ENCODE measurements at regions not wholly inside any gene's neighbourhood (a gene's known extent, or its start where the extent isn't known, plus 50 kb on each side); places are given as distances from the start of the nearest gene placed in this dataset.

DNA sequence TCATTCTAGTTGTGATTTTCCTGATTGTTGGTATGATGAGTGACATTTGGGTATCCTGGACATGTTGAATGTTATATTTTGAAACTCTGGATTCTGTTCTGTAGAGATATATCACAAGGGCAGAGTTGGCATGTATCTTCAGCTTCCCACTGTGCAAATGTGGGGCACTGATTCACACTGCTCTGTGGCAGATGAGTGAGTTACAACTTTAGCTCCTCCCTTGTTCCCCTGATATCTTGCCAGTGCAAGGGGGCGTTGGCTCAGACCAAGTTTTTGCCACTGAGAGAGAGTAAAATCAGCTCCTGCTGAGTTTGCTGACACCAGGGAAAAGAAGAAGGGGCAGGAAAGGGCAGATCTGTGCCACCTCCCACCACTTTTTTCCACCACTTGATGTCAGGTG, 199.6 kb upstream of the MMADHC start:
- WGBS, 5 donors: 22 to 63% (median 53%) methylated on average over 1 of the region's 1 CpG
- no peak for TF ChIP-seq POLR2AphosphoS5 (IDR thresholded peaks at IDR 0.05)
- no peak for TF ChIP-seq POLR2A (IDR thresholded peaks at IDR 0.05)
- TF ChIP-seq, protein P1, sequence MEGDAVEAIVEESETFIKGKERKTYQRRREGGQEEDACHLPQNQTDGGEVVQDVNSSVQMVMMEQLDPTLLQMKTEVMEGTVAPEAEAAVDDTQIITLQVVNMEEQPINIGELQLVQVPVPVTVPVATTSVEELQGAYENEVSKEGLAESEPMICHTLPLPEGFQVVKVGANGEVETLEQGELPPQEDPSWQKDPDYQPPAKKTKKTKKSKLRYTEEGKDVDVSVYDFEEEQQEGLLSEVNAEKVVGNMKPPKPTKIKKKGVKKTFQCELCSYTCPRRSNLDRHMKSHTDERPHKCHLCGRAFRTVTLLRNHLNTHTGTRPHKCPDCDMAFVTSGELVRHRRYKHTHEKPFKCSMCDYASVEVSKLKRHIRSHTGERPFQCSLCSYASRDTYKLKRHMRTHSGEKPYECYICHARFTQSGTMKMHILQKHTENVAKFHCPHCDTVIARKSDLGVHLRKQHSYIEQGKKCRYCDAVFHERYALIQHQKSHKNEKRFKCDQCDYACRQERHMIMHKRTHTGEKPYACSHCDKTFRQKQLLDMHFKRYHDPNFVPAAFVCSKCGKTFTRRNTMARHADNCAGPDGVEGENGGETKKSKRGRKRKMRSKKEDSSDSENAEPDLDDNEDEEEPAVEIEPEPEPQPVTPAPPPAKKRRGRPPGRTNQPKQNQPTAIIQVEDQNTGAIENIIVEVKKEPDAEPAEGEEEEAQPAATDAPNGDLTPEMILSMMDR (IDR thresholded peaks at IDR 0.05 in 8 of 11, conservative IDR thresholded peaks at IDR 0.05 in 3 of 11): no peak
- peaks cover 0 to 6% (median 0%) of the 10 kb centered on the region in 8 donors for H3K9me3 ChIP-seq
- intact Hi-C loops (cut with DNase I; ENCODE audit: low total_unique reads): no loop called here
- H3K27me3 ChIP-seq (replicated peaks in 1 of 7): no peaks in the 10 kb centered on the region
- no peaks in the 10 kb centered on the region for H3K4me1 ChIP-seq
- DNase-seq: no peak
- H3K4me3 ChIP-seq: no peak overlapping the region
- H3K36me3 ChIP-seq: no peaks in the 10 kb centered on the region
- no peak overlapping the region for H3K27ac ChIP-seq

DNA sequence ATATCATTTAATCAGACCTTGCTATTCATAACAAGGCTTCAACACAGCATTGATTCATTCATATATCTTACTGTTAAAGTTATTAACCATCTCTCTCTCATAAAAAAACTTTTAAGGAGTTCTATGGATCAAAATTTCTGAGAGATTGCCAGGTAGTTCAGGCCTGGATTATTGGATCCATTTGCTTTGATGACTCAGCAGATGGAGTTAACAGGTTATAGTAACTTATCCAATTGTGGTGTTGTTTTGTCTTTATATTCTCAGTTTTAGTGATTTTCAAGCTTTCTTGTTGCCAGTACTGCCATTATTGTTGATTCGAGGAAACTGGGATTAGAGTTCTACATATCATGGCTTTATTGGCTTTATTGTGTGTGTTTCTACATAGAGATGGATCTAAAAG, 195.7 kb upstream of the MMADHC start:
- no peak overlapping the region for H3K27ac ChIP-seq
- no peak overlapping the region for H3K4me3 ChIP-seq
- no peaks in the 10 kb centered on the region for H3K36me3 ChIP-seq
- peaks cover 0 to 4% (median 0%) of the 10 kb centered on the region in 8 donors for H3K9me3 ChIP-seq
- intact Hi-C loops (cut with DNase I; ENCODE audit: low total_unique reads): no loop called here
- no peaks in the 10 kb centered on the region for H3K27me3 ChIP-seq (replicated peaks in 1 of 7)
- TF ChIP-seq POLR2AphosphoS5 (IDR thresholded peaks at IDR 0.05) (no peak), POLR2A (IDR thresholded peaks at IDR 0.05) (no peak)
- TF ChIP-seq, protein P1 (IDR thresholded peaks at IDR 0.05 in 8 of 11, conservative IDR thresholded peaks at IDR 0.05 in 3 of 11): no peak
- DNase-seq: no peak
- WGBS, 5 donors: 75 to 93% (median 85%) methylated on average over 1 of the region's 1 CpG
- H3K4me1 ChIP-seq: no peaks in the 10 kb centered on the region

GRCh38 chr2:149782572-149782971, 195.0 kb upstream of the MMADHC start:
- WGBS, 5 donors: 71 to 96% (median 79%) methylated on average over 1 of the region's 1 CpG
- TF ChIP-seq POLR2A (IDR thresholded peaks at IDR 0.05) (no peak), POLR2AphosphoS5 (IDR thresholded peaks at IDR 0.05) (no peak)
- TF ChIP-seq, protein P1 (IDR thresholded peaks at IDR 0.05 in 8 of 11, conservative IDR thresholded peaks at IDR 0.05 in 3 of 11): no peak
- peaks cover 0 to 4% (median 0%) of the 10 kb centered on the region in 8 donors for H3K9me3 ChIP-seq

GRCh38 chr2:149781263-149781808, 193.8 kb upstream of the MMADHC start:
- no peaks in the 10 kb centered on the region for H3K27me3 ChIP-seq (replicated peaks in 1 of 7)
- intact Hi-C loops (cut with DNase I; ENCODE audit: low total_unique reads): no loop called here
- no peak for DNase-seq
- H3K4me1 ChIP-seq: no peaks in the 10 kb centered on the region
- no peak overlapping the region for H3K4me3 ChIP-seq
- WGBS, 5 donors: 54 to 88% (median 82%) methylated on average over 1 of the region's 1 CpG
- TF ChIP-seq POLR2AphosphoS5 (IDR thresholded peaks at IDR 0.05): no peak
- TF ChIP-seq, protein P1 (IDR thresholded peaks at IDR 0.05 in 8 of 11, conservative IDR thresholded peaks at IDR 0.05 in 3 of 11): no peak
- TF ChIP-seq POLR2A (IDR thresholded peaks at IDR 0.05): no peak
- H3K36me3 ChIP-seq: no peaks in the 10 kb centered on the region
- H3K9me3 ChIP-seq: peaks cover 0 to 4% (median 0%) of the 10 kb centered on the region in 8 donors
- no peak overlapping the region for H3K27ac ChIP-seq

More at GRCh38 chr2:149782572-149782971, 195.0 kb upstream of the MMADHC start:
- Histone ChIP-seq H3K36me3 (no peaks in the 10 kb centered on the region), H3K4me3 (no peak overlapping the region), H3K4me1 (no peaks in the 10 kb centered on the region), H3K27me3 (replicated peaks in 1 of 7) (no peaks in the 10 kb centered on the region), H3K27ac (no peak overlapping the region)
- no peak for DNase-seq
- intact Hi-C loops (cut with DNase I; ENCODE audit: low total_unique reads): no loop called here

All from spleen (tissue), 11 donors.